ENCODE measurements at regions not wholly inside any gene's neighbourhood (a gene's known extent, or its start where the extent isn't known, plus 50 kb on each side); places are given as distances from the start of the nearest gene placed in this dataset.

DNA sequence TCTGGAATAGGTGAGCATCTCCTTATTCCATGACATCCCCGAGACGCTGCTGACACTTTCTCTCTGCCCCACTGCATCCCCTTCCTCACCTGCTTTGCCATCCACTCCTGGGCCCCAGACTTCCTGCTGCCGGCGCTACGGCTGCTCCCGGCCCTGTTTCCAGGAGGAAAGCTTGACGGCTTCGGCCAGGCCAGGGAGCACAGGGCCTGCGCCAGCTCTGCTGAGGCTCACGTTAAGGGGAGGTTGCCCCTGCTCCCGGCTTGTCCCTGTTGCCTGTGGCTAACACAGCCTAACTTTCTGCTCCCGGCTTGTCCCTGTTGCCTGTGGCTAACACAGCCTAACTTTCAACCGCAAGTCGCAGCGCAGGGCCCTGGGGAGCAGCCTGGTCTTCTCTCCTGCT lies 177.3 kb upstream of the RGMA start (continued):
- TF ChIP-seq, protein P1, sequence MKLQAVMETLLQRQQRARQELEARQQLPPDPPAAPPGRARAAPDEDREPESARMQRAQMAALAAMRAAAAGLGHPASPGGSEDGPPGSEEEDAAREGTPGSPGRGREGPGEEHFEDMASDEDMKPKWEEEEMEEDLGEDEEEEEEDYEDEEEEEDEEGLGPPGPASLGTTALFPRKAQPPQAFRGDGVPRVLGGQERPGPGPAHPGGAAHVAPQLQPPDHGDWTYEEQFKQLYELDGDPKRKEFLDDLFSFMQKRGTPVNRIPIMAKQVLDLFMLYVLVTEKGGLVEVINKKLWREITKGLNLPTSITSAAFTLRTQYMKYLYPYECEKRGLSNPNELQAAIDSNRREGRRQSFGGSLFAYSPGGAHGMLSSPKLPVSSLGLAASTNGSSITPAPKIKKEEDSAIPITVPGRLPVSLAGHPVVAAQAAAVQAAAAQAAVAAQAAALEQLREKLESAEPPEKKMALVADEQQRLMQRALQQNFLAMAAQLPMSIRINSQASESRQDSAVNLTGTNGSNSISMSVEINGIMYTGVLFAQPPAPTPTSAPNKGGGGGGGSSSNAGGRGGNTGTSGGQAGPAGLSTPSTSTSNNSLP (IDR thresholded peaks at IDR 0.05; ENCODE audit: borderline replicate concordance, low read depth, low read length) = no peak
- TF ChIP-seq ZNF146 (CRISPR knock-in tag; IDR thresholded peaks at IDR 0.05; ENCODE audit: unreplicated experiment) = no peak

DNA sequence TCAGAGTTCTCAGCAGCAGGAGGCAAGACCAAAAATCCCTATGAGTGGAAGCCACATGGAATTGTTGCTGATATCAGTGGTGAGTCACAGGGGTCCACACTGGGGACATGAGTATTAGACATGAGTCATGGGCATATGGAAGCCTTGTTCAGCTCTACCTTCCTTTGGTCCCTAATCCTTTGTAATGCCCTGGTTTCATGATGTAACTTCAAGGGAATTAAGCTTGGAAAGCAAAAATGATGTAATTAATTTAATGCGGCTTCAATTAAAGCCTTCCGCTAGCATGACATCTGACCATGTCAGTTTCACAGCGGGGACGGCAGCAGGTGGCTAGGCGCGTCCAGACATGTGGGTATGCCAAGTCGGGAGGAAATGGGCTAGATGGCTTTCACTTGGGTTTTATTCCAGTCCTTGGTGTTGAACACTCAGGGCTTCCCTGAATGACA lies 176.1 kb upstream of the RGMA start:
- no peaks in the 10 kb centered on the region for H4K20me1 ChIP-seq (replicated peaks; ENCODE audit: control insufficient read depth, insufficient read depth, low read length)
- H2AFZ ChIP-seq (ENCODE audit: low read depth, low read length) = no peak overlapping the region
- H3K27me3 ChIP-seq (ENCODE audit: control insufficient read depth in 2 of 2, insufficient read depth in 2 of 2, low read length in 2 of 2) = peaks cover 0 to 22% of the 10 kb centered on the region in 2 experiments; a peak in 3 of 5 replicates
- 0 out of 5 replicates have a peak, but pooled peaks cover 0 to 3% of the 10 kb centered on the region in 2 experiments for H3K4me1 ChIP-seq (replicated peaks in 1 of 2; ENCODE audit: control insufficient read depth in 2 of 2, insufficient read depth in 2 of 2, low read length in 2 of 2)
- DNase-seq (ENCODE audit: extremely low read depth in 1 of 4, low spot score in 3 of 4) (no peak), FAIRE-seq (no peak), ATAC-seq (no peak)
- H3K79me2 ChIP-seq (ENCODE audit: control insufficient read depth, insufficient read depth, low read length) = no peaks in the 10 kb centered on the region
- TF ChIP-seq SMARCA5 (IDR thresholded peaks at IDR 0.05) = no peak
- TF ChIP-seq, protein P2, sequence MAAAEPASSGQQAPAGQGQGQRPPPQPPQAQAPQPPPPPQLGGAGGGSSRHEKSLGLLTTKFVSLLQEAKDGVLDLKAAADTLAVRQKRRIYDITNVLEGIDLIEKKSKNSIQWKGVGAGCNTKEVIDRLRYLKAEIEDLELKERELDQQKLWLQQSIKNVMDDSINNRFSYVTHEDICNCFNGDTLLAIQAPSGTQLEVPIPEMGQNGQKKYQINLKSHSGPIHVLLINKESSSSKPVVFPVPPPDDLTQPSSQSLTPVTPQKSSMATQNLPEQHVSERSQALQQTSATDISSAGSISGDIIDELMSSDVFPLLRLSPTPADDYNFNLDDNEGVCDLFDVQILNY (CRISPR knock-in tag; IDR thresholded peaks at IDR 0.05) = no peak
- no peak for TF ChIP-seq ZNF165 (CRISPR knock-in tag; IDR thresholded peaks at IDR 0.05; ENCODE audit: borderline replicate concordance)
- TF ChIP-seq FIP1L1 (IDR thresholded peaks at IDR 0.05; ENCODE audit: low read depth, low read length, poor library complexity, severe bottlenecking) = no peak
- peak; percentile 48 for TF ChIP-seq FOSL1 (tag; conservative IDR thresholded peaks at IDR 0.05)
- no peak for TF ChIP-seq PHB2 (IDR thresholded peaks at IDR 0.05; ENCODE audit: low read depth)
- TF ChIP-seq, protein P3, sequence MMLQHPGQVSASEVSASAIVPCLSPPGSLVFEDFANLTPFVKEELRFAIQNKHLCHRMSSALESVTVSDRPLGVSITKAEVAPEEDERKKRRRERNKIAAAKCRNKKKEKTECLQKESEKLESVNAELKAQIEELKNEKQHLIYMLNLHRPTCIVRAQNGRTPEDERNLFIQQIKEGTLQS (IDR thresholded peaks at IDR 0.05) = peak; percentile 35; the same call in 1 of the 2 replicates
- TF ChIP-seq, protein P3 (CRISPR knock-in tag; conservative IDR thresholded peaks at IDR 0.05) = no peak
- no peak for TF ChIP-seq MTF1 (CRISPR knock-in tag; IDR thresholded peaks at IDR 0.05; ENCODE audit: borderline replicate concordance)
- H3K4me3 ChIP-seq = no peak overlapping the region
- CTCF ChIA-PET (ENCODE audit: low intra/inter-chr PET ratio) = no interaction called here
- POLR2A ChIA-PET = no interaction called here
- no peaks in the 10 kb centered on the region for H3K9me1 ChIP-seq (ENCODE audit: control insufficient read depth, insufficient read depth, low read length)
- H3K36me3 ChIP-seq (ENCODE audit: control insufficient read depth, insufficient read depth, low read length) = no peaks in the 10 kb centered on the region
- no peak overlapping the region for H3K9ac ChIP-seq (ENCODE audit: insufficient read depth in 1 of 2, low read depth in 2 of 2, low read length in 2 of 2)
- no peak overlapping the region for H3K4me2 ChIP-seq (ENCODE audit: insufficient read depth, low read length)
- no TSS peak for BruUV-seq (replicated peaks)
- no peak overlapping the region for H3K27ac ChIP-seq (ENCODE audit: extremely low read depth, low read depth, low read length)
- H3K9me3 ChIP-seq (replicated peaks; ENCODE audit: control insufficient read depth, insufficient read depth, low read depth, low read length) = no peaks in the 10 kb centered on the region
- in situ Hi-C loops (cut with MboI) (no loop called here), intact Hi-C loops (cut with micrococcal nuclease) (no loop called here)
- under 1% methylated on average over 7 of the region's 7 CpGs for WGBS (ENCODE audit: insufficient coverage, low coverage, missing lambda C conversion rate)

Measured in K562 (cell line).